ENCODE measurements at regions not wholly inside any gene's neighbourhood (a gene's known extent, or its start where the extent isn't known, plus 50 kb on each side); places are given as distances from the start of the nearest gene placed in this dataset.
"Not testable (repeated sequence)": the region's sequence is repeated elsewhere in the genome, so short reads cannot be mapped to it uniquely, and the experiment has no call there.

GRCh38 chr11:87453531-87454089 is 415.9 kb downstream of the TMEM135 start:
- TF ChIP-seq, protein P1, sequence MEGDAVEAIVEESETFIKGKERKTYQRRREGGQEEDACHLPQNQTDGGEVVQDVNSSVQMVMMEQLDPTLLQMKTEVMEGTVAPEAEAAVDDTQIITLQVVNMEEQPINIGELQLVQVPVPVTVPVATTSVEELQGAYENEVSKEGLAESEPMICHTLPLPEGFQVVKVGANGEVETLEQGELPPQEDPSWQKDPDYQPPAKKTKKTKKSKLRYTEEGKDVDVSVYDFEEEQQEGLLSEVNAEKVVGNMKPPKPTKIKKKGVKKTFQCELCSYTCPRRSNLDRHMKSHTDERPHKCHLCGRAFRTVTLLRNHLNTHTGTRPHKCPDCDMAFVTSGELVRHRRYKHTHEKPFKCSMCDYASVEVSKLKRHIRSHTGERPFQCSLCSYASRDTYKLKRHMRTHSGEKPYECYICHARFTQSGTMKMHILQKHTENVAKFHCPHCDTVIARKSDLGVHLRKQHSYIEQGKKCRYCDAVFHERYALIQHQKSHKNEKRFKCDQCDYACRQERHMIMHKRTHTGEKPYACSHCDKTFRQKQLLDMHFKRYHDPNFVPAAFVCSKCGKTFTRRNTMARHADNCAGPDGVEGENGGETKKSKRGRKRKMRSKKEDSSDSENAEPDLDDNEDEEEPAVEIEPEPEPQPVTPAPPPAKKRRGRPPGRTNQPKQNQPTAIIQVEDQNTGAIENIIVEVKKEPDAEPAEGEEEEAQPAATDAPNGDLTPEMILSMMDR (IDR thresholded peaks at IDR 0.05), result no peak
- Histone ChIP-seq H3K27ac (no peak overlapping the region), H3K4me3 (no peak overlapping the region), H3K27me3 (replicated peaks; ENCODE audit: insufficient read depth) (no peaks in the 10 kb centered on the region), H3K4me1 (ENCODE audit: control insufficient read depth in 1 of 2, low read depth in 2 of 2) (no peaks in the 10 kb centered on the region), H3K36me3 (no peaks in the 10 kb centered on the region), H3K9me3 (no peaks in the 10 kb centered on the region)
- ATAC-seq (ENCODE audit: insufficient number of reproducible peaks, low FRiP score, low read depth), result no peak
- no peak for DNase-seq (ENCODE audit: low spot score)

- not testable (repeated sequence) for DNase-seq (ENCODE audit: low spot score); H3K4me3 ChIP-seq; H3K27me3 ChIP-seq (replicated peaks; ENCODE audit: insufficient read depth); H3K9me3 ChIP-seq; H3K27ac ChIP-seq; H3K36me3 ChIP-seq; H3K4me1 ChIP-seq (ENCODE audit: control insufficient read depth in 1 of 2, low read depth in 2 of 2); ATAC-seq (ENCODE audit: insufficient number of reproducible peaks, low FRiP score, low read depth)
Observed at GRCh38 chr11:87452025-87452424, 414.3 kb downstream of the TMEM135 start.

DNA sequence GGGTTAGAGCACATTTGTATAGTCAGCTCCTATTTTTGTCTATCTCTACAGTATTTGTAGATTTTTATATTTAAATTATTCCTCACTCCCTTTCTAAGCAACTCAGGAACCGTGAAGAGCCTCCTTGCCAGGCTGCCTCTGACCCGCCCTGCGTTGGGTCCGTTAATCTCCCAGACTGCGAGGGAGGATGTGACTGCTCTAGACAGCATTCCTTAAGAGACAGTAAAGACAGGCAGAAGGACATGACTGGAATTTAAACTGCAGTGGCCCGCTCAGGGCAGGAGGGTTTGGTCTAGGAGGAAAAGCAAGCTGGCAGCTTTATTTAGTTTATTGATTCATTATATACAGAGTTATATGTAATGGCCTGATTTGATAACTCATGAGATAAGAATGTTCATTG is 413.7 kb downstream of the TMEM135 start:
- ATAC-seq (ENCODE audit: insufficient number of reproducible peaks, low FRiP score, low read depth), result no peak
- Histone ChIP-seq H3K27ac (no peak overlapping the region), H3K9me3 (no peaks in the 10 kb centered on the region), H3K4me1 (ENCODE audit: control insufficient read depth in 1 of 2, low read depth in 2 of 2) (no peaks in the 10 kb centered on the region), H3K36me3 (no peaks in the 10 kb centered on the region), H3K4me3 (no peak overlapping the region), H3K27me3 (replicated peaks; ENCODE audit: insufficient read depth) (no peaks in the 10 kb centered on the region)
- TF ChIP-seq, protein P1 (IDR thresholded peaks at IDR 0.05), result no peak
- no peak for DNase-seq (ENCODE audit: low spot score)

- Histone ChIP-seq H3K27ac (no peak overlapping the region), H3K9me3 (no peaks in the 10 kb centered on the region), H3K4me3 (no peak overlapping the region), H3K36me3 (no peaks in the 10 kb centered on the region), H3K4me1 (ENCODE audit: control insufficient read depth in 1 of 2, low read depth in 2 of 2) (no peaks in the 10 kb centered on the region), H3K27me3 (replicated peaks; ENCODE audit: insufficient read depth) (no peaks in the 10 kb centered on the region)
- no peak for DNase-seq (ENCODE audit: low spot score)
- no peak for ATAC-seq (ENCODE audit: insufficient number of reproducible peaks, low FRiP score, low read depth)
- TF ChIP-seq, protein P1 (IDR thresholded peaks at IDR 0.05), result no peak
Observed at GRCh38 chr11:87447606-87448005, 409.9 kb downstream of the TMEM135 start.

GRCh38 chr11:87444993-87445392 is 407.3 kb downstream of the TMEM135 start:
- Histone ChIP-seq H3K27ac (no peak overlapping the region), H3K27me3 (replicated peaks; ENCODE audit: insufficient read depth) (no peaks in the 10 kb centered on the region), H3K4me3 (no peak overlapping the region), H3K4me1 (ENCODE audit: control insufficient read depth in 1 of 2, low read depth in 2 of 2) (peaks cover 10% of the 10 kb centered on the region in 2 donors), H3K9me3 (no peaks in the 10 kb centered on the region), H3K36me3 (no peaks in the 10 kb centered on the region)
- no peak for ATAC-seq (ENCODE audit: insufficient number of reproducible peaks, low FRiP score, low read depth)
- TF ChIP-seq, protein P1 (IDR thresholded peaks at IDR 0.05), result no peak
- DNase-seq (ENCODE audit: low spot score), result no peak

GRCh38 chr11:87443707-87444106 is 406.0 kb downstream of the TMEM135 start:
- no peaks in the 10 kb centered on the region for H3K9me3 ChIP-seq
- no peaks in the 10 kb centered on the region for H3K36me3 ChIP-seq
- no peak overlapping the region for H3K27ac ChIP-seq
- H3K4me1 ChIP-seq (ENCODE audit: control insufficient read depth in 1 of 2, low read depth in 2 of 2), result peaks cover 10 to 12% of the 10 kb centered on the region in 2 donors
- no peak for DNase-seq (ENCODE audit: low spot score)
- no peaks in the 10 kb centered on the region for H3K27me3 ChIP-seq (replicated peaks; ENCODE audit: insufficient read depth)
- TF ChIP-seq, protein P1 (IDR thresholded peaks at IDR 0.05), result no peak
- H3K4me3 ChIP-seq, result no peak overlapping the region
- ATAC-seq (ENCODE audit: insufficient number of reproducible peaks, low FRiP score, low read depth), result no peak
